OCI-LY3 (cell line): ENCODE measurements at regions not wholly inside any gene's neighbourhood (a gene's known extent, or its start where the extent isn't known, plus 50 kb on each side); places are given as distances from the start of the nearest gene placed in this dataset.

ENCODE experiments used
- H2AFZ ChIP-seq: fragments of 200-600, 300-600 bp; shearing (Covaris generic); 2 replicates; pipeline ENCODE4 v1.6.0; 2014; ENCODE audit warnings: antibody characterized with exemption, low read depth, low read length
- H3K27ac ChIP-seq: fragments of 200-600, 300-600 bp; sonication (generic); 2 replicates; pipeline ENCODE4 v1.5.1; 2014; ENCODE audit warnings: mild to moderate bottlenecking, low read length, moderate library complexity, mixed read lengths
- H3K27me3 ChIP-seq: fragments of 200-600, 300-600 bp; sonication (generic); 2 replicates; pipeline ENCODE4 v1.6.1; 2014; ENCODE audit warnings: low read depth, low read length, mixed read lengths
- H3K36me3 ChIP-seq: fragments of 200-600, 300-600 bp; sonication (generic); replicated peaks from 2 replicates; pipeline ENCODE3; 2014; ENCODE audit warnings: low read depth, low read length, mixed read lengths
- H3K4me1 ChIP-seq: fragments of 300-600, 200-600 bp; sonication (generic); 2 replicates; pipeline ENCODE4 v1.6.1; 2014; ENCODE audit warnings: low read length, mixed read lengths
- H3K4me2 ChIP-seq: fragments of 200-600, 300-600 bp; sonication (generic); 2 replicates; pipeline ENCODE4 v1.6.1; 2014; ENCODE audit warnings: low read length, mixed read lengths
- H3K4me3 ChIP-seq: fragments of 300-600, 200-600 bp; sonication (generic); 2 replicates; pipeline ENCODE4 v1.5.1; 2014; ENCODE audit warnings: antibody characterized with exemption, mild to moderate bottlenecking, low read length, moderate library complexity
- H3K79me2 ChIP-seq: fragments of 300-600, 200-600 bp; shearing (Covaris generic); 2 replicates; pipeline ENCODE4 v1.6.1; 2014; ENCODE audit warnings: mild to moderate bottlenecking, low read length, mixed read lengths
- H3K9ac ChIP-seq: fragments of 300-600, 200-600 bp; shearing (Covaris generic); 2 replicates; pipeline ENCODE4 v1.6.0; 2014; ENCODE audit warnings: mild to moderate bottlenecking, low read length, moderate library complexity
- H3K9me3 ChIP-seq: fragments of 200-600, 300-600 bp; shearing (Covaris generic); 2 replicates; pipeline ENCODE4 v1.6.1; 2014; ENCODE audit warnings: low read length, mixed read lengths; ENCODE audit not compliant: insufficient read depth
- H4K20me1 ChIP-seq: fragments of 200-600, 300-600 bp; sonication (generic); 2 replicates; pipeline ENCODE4 v1.6.1; 2016; ENCODE audit warnings: low read length, mixed read lengths; ENCODE audit not compliant: insufficient read depth
- EZH2phosphoT487 ChIP-seq: fragments of 200-600 bp; shearing (Covaris generic); IDR thresholded peaks from 2 replicates; pipeline ENCODE4 v1.6.1; 2018; ENCODE audit warnings: antibody characterized with exemption, mixed run types, low read depth
- TF ChIP-seq, protein P1 (sequence below): fragments of 200-600, 300-600 bp; sonication (generic); IDR thresholded peaks from 2 replicates; pipeline ENCODE4 v1.5.1; 2014; ENCODE audit warnings: antibody characterized with exemption, low read length, low read depth

- Histone ChIP-seq H4K20me1 (no peaks in the 10 kb centered on the region), H3K27ac (no peak overlapping the region), H2AFZ (no peak overlapping the region), H3K4me3 (no peak overlapping the region), H3K4me2 (no peak overlapping the region), H3K79me2 (no peaks in the 10 kb centered on the region), H3K27me3 (no peaks in the 10 kb centered on the region), H3K36me3 (no peaks in the 10 kb centered on the region), H3K4me1 (no peaks in the 10 kb centered on the region), H3K9me3 (no peaks in the 10 kb centered on the region), H3K9ac (no peak overlapping the region)
- TF ChIP-seq, protein P1, sequence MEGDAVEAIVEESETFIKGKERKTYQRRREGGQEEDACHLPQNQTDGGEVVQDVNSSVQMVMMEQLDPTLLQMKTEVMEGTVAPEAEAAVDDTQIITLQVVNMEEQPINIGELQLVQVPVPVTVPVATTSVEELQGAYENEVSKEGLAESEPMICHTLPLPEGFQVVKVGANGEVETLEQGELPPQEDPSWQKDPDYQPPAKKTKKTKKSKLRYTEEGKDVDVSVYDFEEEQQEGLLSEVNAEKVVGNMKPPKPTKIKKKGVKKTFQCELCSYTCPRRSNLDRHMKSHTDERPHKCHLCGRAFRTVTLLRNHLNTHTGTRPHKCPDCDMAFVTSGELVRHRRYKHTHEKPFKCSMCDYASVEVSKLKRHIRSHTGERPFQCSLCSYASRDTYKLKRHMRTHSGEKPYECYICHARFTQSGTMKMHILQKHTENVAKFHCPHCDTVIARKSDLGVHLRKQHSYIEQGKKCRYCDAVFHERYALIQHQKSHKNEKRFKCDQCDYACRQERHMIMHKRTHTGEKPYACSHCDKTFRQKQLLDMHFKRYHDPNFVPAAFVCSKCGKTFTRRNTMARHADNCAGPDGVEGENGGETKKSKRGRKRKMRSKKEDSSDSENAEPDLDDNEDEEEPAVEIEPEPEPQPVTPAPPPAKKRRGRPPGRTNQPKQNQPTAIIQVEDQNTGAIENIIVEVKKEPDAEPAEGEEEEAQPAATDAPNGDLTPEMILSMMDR: no peak
- TF ChIP-seq EZH2phosphoT487: no peak
Measured at GRCh38 chr22:48860557-48860956, 967.1 kb downstream of the BRD1 start.

- Histone ChIP-seq H3K79me2 (no peaks in the 10 kb centered on the region), H3K27me3 (no peaks in the 10 kb centered on the region), H3K9me3 (no peaks in the 10 kb centered on the region), H3K4me3 (no peak overlapping the region), H3K36me3 (no peaks in the 10 kb centered on the region), H3K9ac (no peak overlapping the region), H3K4me1 (no peaks in the 10 kb centered on the region), H2AFZ (no peak overlapping the region), H4K20me1 (no peaks in the 10 kb centered on the region), H3K4me2 (no peak overlapping the region), H3K27ac (no peak overlapping the region)
- TF ChIP-seq EZH2phosphoT487: no peak
- TF ChIP-seq, protein P1: no peak
Measured at GRCh38 chr22:48858856-48859255, 968.8 kb downstream of the BRD1 start.

- H3K9ac ChIP-seq: no peak overlapping the region
- no peak overlapping the region for H3K27ac ChIP-seq
- H3K27me3 ChIP-seq: no peaks in the 10 kb centered on the region
- H3K36me3 ChIP-seq: no peaks in the 10 kb centered on the region
- no peak overlapping the region for H2AFZ ChIP-seq
- H3K4me2 ChIP-seq: no peak overlapping the region
- H4K20me1 ChIP-seq: no peaks in the 10 kb centered on the region
- H3K9me3 ChIP-seq: no peaks in the 10 kb centered on the region
- no peaks in the 10 kb centered on the region for H3K4me1 ChIP-seq
- TF ChIP-seq, protein P1: no peak
- no peak for TF ChIP-seq EZH2phosphoT487
- no peaks in the 10 kb centered on the region for H3K79me2 ChIP-seq
- H3K4me3 ChIP-seq: no peak overlapping the region
Measured at GRCh38 chr22:48858121-48858520, 969.6 kb downstream of the BRD1 start.

DNA sequence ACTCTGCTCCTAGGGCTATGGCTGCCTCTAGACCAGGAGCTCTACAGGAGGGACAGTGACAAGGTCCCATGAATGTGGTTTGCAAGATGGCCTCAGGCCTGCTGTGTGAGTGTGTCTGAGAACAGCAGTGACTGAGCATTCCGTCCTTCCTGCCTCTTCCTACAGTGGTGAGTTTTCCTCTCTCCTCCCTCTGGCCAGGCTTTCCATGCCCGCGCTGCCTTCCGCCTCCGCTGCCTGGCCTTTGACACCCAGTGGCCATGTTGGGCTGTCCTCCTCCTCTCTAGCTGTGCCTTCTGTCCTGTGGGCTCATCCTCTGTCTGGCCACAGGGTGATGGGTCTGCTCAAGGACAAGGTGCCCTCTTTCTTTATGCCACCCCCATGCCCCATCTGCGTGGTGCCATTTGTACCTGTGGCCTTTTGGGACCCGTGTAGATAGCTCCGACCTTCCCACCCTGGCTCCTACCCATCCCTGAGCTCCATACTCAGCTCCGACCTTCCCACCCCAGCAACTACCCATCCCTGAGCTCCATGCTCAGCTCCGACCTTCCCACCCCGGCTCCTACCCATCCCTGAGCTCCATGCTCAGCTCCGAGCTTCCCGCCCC lies 970.4 kb downstream of the BRD1 start:
- no peaks in the 10 kb centered on the region for H3K36me3 ChIP-seq
- H3K4me2 ChIP-seq: no peak overlapping the region
- no peak overlapping the region for H3K9ac ChIP-seq
- no peaks in the 10 kb centered on the region for H4K20me1 ChIP-seq
- no peaks in the 10 kb centered on the region for H3K27me3 ChIP-seq
- no peak overlapping the region for H3K4me3 ChIP-seq
- no peak overlapping the region for H2AFZ ChIP-seq
- no peaks in the 10 kb centered on the region for H3K4me1 ChIP-seq
- TF ChIP-seq, protein P1: no peak
- no peak for TF ChIP-seq EZH2phosphoT487
- no peaks in the 10 kb centered on the region for H3K9me3 ChIP-seq
- no peak overlapping the region for H3K27ac ChIP-seq
- no peaks in the 10 kb centered on the region for H3K79me2 ChIP-seq
